ENCODE measurements at regions not wholly inside any gene's neighbourhood (a gene's known extent, or its start where the extent isn't known, plus 50 kb on each side); places are given as distances from the start of the nearest gene placed in this dataset.

DNA sequence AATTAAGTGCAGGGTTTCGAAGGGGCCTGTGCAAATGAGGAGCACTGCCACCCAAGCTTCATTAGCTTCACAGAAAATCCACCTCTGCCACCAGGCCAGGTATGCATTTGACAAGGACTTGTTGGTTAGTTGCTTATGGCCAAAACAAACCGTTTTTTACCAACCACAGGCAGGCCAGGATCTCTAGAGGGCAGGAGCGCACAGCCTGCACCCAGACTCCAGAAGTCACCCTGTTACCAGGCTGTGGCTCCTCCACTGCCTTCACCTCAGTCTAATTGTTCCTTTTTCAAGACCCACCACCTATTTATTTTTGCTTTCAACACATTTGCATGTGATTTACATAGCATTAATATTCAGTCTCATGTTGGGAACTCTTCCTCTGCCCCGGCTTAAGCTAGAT is 78.3 kb upstream of the HSPA9 start:
- TF ChIP-seq YY1 (IDR thresholded peaks at IDR 0.05; ENCODE audit: insufficient read depth, insufficient read length) (no peak), ZNF274 (IDR thresholded peaks at IDR 0.05; ENCODE audit: low read depth, low read length) (no peak), SUZ12 (IDR thresholded peaks at IDR 0.05; ENCODE audit: extremely low read depth, insufficient read depth, insufficient read length) (no peak)

DNA sequence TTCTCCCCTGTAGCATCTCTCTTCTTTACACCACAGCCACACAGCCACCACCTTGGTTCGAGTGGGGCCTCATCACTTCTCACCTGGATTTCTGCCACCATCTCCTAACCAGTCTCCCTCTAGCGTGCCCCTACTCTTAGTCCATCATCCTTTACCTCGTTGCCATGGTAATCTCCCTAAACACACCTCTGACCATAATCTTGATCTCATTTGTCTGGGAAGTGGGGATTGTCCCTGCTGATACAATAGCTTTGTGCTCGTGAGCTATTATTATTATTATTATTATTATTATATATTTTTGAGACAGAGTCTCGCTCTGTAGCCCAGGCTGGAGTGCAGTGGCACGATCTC is 76.5 kb upstream of the HSPA9 start:
- Histone ChIP-seq H3K27me3 (ENCODE audit: insufficient read depth, insufficient read length) (no peaks in the 10 kb centered on the region), H3K9ac (ENCODE audit: insufficient read length, low read depth) (no peak overlapping the region), H3K4me3 (ENCODE audit: insufficient read length, low read depth) (no peak overlapping the region), H3K9me3 (ENCODE audit: insufficient read depth, low read length) (no peaks in the 10 kb centered on the region), H3K4me1 (ENCODE audit: insufficient read depth, insufficient read length) (peaks cover 13% of the 10 kb centered on the region), H3K36me3 (ENCODE audit: insufficient read depth, insufficient read length, low read length) (no peaks in the 10 kb centered on the region)
- TF ChIP-seq YY1 (IDR thresholded peaks at IDR 0.05; ENCODE audit: insufficient read depth, insufficient read length) (no peak), ZNF274 (IDR thresholded peaks at IDR 0.05; ENCODE audit: low read depth, low read length) (no peak), SUZ12 (IDR thresholded peaks at IDR 0.05; ENCODE audit: extremely low read depth, insufficient read depth, insufficient read length) (no peak)
- DNase-seq (ENCODE audit: low read depth, low spot score) = no peak

More for the DNA sequence above, 78.3 kb upstream of the HSPA9 start:
- Histone ChIP-seq H3K36me3 (ENCODE audit: insufficient read depth, insufficient read length, low read length) (no peaks in the 10 kb centered on the region), H3K27me3 (ENCODE audit: insufficient read depth, insufficient read length) (no peaks in the 10 kb centered on the region), H3K9me3 (ENCODE audit: insufficient read depth, low read length) (no peaks in the 10 kb centered on the region), H3K4me3 (ENCODE audit: insufficient read length, low read depth) (no peak overlapping the region), H3K9ac (ENCODE audit: insufficient read length, low read depth) (no peak overlapping the region), H3K4me1 (ENCODE audit: insufficient read depth, insufficient read length) (peaks cover 12% of the 10 kb centered on the region)
- no peak for DNase-seq (ENCODE audit: low read depth, low spot score)

DNA sequence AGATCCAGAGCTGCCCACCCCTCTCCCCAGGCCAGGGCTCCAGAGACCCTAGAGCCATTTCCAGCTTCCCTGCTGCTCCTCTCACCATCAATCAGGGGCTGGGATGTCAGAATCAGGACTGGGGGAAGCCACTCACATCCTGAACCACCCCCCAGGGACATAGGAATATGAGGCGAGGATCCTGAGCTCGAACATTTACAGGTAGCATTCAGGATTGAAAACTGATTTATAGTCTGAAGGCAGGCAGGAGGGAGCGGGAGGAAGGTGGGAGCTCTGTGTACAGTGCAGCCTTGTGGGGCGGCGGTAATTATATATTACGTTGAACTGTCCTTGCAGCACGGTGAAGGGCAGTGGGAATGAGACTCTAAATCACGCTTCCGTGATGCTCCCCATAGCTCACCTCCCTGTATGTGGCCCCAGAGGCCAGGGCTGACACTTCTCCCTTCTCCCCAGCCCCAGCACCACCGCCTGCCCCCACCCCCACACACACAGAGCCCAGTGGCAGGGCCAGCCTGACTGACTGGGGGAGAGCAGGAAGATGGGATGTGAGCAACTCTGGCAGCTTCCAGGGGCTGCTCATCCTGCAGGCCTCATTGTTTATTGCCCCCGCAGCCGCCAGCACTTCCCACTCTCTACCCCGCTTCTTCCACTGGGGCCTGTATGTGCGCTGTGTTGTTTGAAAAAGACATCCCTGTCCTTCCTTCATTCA is 76.0 kb upstream of the HSPA9 start:
- Histone ChIP-seq H3K9ac (ENCODE audit: insufficient read length, low read depth) (no peak overlapping the region), H3K4me3 (ENCODE audit: insufficient read length, low read depth) (no peak overlapping the region), H3K36me3 (ENCODE audit: insufficient read depth, insufficient read length, low read length) (no peaks in the 10 kb centered on the region), H3K9me3 (ENCODE audit: insufficient read depth, low read length) (no peaks in the 10 kb centered on the region), H3K4me1 (ENCODE audit: insufficient read depth, insufficient read length) (peaks cover 13% of the 10 kb centered on the region), H3K27me3 (ENCODE audit: insufficient read depth, insufficient read length) (no peaks in the 10 kb centered on the region)
- TF ChIP-seq SUZ12 (IDR thresholded peaks at IDR 0.05; ENCODE audit: extremely low read depth, insufficient read depth, insufficient read length) = no peak
- TF ChIP-seq ZNF274 (IDR thresholded peaks at IDR 0.05; ENCODE audit: low read depth, low read length) = no peak
- no peak for TF ChIP-seq YY1 (IDR thresholded peaks at IDR 0.05; ENCODE audit: insufficient read depth, insufficient read length)
- no peak for DNase-seq (ENCODE audit: low read depth, low spot score)

DNA sequence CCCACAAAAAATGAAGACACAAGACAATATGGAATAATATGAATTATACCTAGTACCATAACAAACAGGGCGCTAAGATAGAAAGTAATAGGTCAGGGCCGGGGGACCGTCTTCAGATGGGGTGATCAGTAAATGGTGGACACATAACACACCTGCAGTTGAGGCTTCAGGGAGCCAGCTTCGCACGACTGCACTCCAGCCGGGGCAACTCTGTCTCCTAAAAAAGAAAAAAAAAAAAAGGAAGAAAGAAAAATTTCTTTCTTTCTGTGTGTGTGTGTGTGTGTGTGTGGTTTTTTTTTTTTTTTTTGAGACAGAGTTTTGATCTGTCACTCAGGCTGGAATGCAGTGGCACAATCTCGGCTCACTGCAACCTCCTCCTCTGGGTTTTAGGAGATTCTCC is 75.0 kb upstream of the HSPA9 start:
- Histone ChIP-seq H3K36me3 (ENCODE audit: insufficient read depth, insufficient read length, low read length) (no peaks in the 10 kb centered on the region), H3K9me3 (ENCODE audit: insufficient read depth, low read length) (no peaks in the 10 kb centered on the region), H3K4me3 (ENCODE audit: insufficient read length, low read depth) (no peak overlapping the region), H3K9ac (ENCODE audit: insufficient read length, low read depth) (no peak overlapping the region), H3K4me1 (ENCODE audit: insufficient read depth, insufficient read length) (peaks cover 13% of the 10 kb centered on the region), H3K27me3 (ENCODE audit: insufficient read depth, insufficient read length) (no peaks in the 10 kb centered on the region)
- TF ChIP-seq SUZ12 (IDR thresholded peaks at IDR 0.05; ENCODE audit: extremely low read depth, insufficient read depth, insufficient read length) (no peak), ZNF274 (IDR thresholded peaks at IDR 0.05; ENCODE audit: low read depth, low read length) (no peak)
- DNase-seq (ENCODE audit: low read depth, low spot score) = no peak

DNA sequence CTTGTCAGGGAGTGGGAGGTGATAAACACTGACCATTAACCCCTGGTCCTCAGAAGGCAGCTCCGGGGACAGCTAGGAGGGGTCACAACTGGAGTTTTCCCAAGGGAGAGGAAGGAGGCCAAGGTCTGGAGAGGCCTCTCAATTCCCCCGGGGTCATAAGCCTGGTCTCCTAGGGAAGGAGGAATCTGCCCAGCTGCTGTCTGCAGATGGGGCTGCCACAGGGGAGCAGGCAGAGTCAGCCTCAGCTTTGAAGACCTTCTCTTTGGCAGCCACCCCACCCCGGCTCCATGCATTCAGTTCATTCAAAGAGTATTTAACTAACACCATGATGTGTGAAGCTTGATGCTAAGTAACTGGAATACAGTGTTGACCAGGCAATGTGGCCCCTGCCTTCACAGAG is 74.6 kb upstream of the HSPA9 start:
- peaks cover 13% of the 10 kb centered on the region for H3K4me1 ChIP-seq (ENCODE audit: insufficient read depth, insufficient read length)
- no peak for TF ChIP-seq SUZ12 (IDR thresholded peaks at IDR 0.05; ENCODE audit: extremely low read depth, insufficient read depth, insufficient read length)
- TF ChIP-seq YY1 (IDR thresholded peaks at IDR 0.05; ENCODE audit: insufficient read depth, insufficient read length) = no peak
- TF ChIP-seq ZNF274 (IDR thresholded peaks at IDR 0.05; ENCODE audit: low read depth, low read length) = no peak
- H3K9me3 ChIP-seq (ENCODE audit: insufficient read depth, low read length) = no peaks in the 10 kb centered on the region
- no peaks in the 10 kb centered on the region for H3K36me3 ChIP-seq (ENCODE audit: insufficient read depth, insufficient read length, low read length)
- no peak overlapping the region for H3K4me3 ChIP-seq (ENCODE audit: insufficient read length, low read depth)
- H3K9ac ChIP-seq (ENCODE audit: insufficient read length, low read depth) = no peak overlapping the region
- no peaks in the 10 kb centered on the region for H3K27me3 ChIP-seq (ENCODE audit: insufficient read depth, insufficient read length)
- no peak for DNase-seq (ENCODE audit: low read depth, low spot score)

DNA sequence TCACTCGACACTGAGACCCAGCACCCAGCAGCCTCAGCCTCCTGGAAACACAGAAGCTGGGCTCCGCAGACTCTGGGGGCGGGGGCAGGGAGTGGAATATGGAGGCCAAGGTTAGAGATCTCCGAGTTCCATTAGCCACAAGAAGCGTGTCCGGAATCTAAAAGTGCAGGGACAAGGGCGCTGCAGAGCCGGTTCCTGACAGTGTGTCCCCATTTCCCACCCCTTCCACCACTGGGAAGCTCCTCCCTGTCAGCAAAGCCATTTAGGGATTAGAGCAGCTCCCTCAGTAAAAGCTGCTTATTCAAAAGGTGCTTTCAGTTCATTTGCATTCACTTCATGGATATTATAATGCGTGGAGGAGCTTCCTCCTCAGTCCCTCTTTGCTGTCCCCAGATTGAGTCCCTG is 74.1 kb upstream of the HSPA9 start:
- Histone ChIP-seq H3K4me1 (ENCODE audit: insufficient read depth, insufficient read length) (peaks cover 9% of the 10 kb centered on the region), H3K9ac (ENCODE audit: insufficient read length, low read depth) (peak overlapping the region; percentile 5), H3K27me3 (ENCODE audit: insufficient read depth, insufficient read length) (no peaks in the 10 kb centered on the region), H3K9me3 (ENCODE audit: insufficient read depth, low read length) (no peaks in the 10 kb centered on the region), H3K4me3 (ENCODE audit: insufficient read length, low read depth) (no peak overlapping the region), H3K36me3 (ENCODE audit: insufficient read depth, insufficient read length, low read length) (no peaks in the 10 kb centered on the region)
- DNase-seq (ENCODE audit: low read depth, low spot score) = peak; percentile 44
- TF ChIP-seq ZNF274 (IDR thresholded peaks at IDR 0.05; ENCODE audit: low read depth, low read length) = no peak
- no peak for TF ChIP-seq YY1 (IDR thresholded peaks at IDR 0.05; ENCODE audit: insufficient read depth, insufficient read length)
- no peak for TF ChIP-seq SUZ12 (IDR thresholded peaks at IDR 0.05; ENCODE audit: extremely low read depth, insufficient read depth, insufficient read length)

DNA sequence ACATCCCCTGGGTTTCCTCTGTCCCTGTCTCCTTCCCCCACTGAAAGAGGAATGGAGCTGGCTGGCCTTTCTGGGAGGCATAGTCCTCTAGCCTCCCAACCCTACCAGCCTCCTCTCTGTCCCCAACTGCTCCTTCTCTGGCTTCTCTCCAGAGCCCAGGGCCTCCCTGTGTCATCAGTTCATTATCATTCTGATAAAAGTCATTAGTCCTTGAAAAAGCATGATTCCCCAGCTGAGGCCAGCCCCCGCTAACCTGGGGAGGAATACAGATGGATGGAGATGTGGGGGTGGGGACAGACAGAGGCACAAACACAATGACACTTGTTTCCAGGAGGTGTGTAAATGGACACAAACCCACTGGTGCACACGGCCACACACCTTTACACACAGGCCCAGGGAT is 73.6 kb upstream of the HSPA9 start:
- TF ChIP-seq SUZ12 (IDR thresholded peaks at IDR 0.05; ENCODE audit: extremely low read depth, insufficient read depth, insufficient read length) = no peak
- TF ChIP-seq YY1 (IDR thresholded peaks at IDR 0.05; ENCODE audit: insufficient read depth, insufficient read length) = no peak
- TF ChIP-seq ZNF274 (IDR thresholded peaks at IDR 0.05; ENCODE audit: low read depth, low read length) = no peak
- Histone ChIP-seq H3K4me3 (ENCODE audit: insufficient read length, low read depth) (no peak overlapping the region), H3K27me3 (ENCODE audit: insufficient read depth, insufficient read length) (no peaks in the 10 kb centered on the region), H3K9me3 (ENCODE audit: insufficient read depth, low read length) (no peaks in the 10 kb centered on the region), H3K36me3 (ENCODE audit: insufficient read depth, insufficient read length, low read length) (no peaks in the 10 kb centered on the region), H3K9ac (ENCODE audit: insufficient read length, low read depth) (peak overlapping the region; percentile 5), H3K4me1 (ENCODE audit: insufficient read depth, insufficient read length) (peaks cover 9% of the 10 kb centered on the region)
- DNase-seq (ENCODE audit: low read depth, low spot score) = no peak

Measured in NT2/D1 (cell line).